NCI-H1694 (cell line): ENCODE measurements at regions not wholly inside any gene's neighbourhood (a gene's known extent, or its start where the extent isn't known, plus 50 kb on each side); places are given as distances from the start of the nearest gene placed in this dataset.
"Not testable (repeated sequence)": the region's sequence is repeated elsewhere in the genome, so short reads cannot be mapped to it uniquely, and the experiment has no call there.

ENCODE experiments used
- DNase-seq: peaks from one replicate; lab custom pipeline; 2025; lab: John Stamatoyannopoulos, UW

GRCh38 chr18:75854174-75854573 is 426.7 kb upstream of the SMIM21 start:
- peak; percentile 17 for DNase-seq

- no peak for DNase-seq
Measured at GRCh38 chr18:75846321-75846720, 418.8 kb upstream of the SMIM21 start.

- no peak for DNase-seq
Measured at GRCh38 chr18:75845413-75845812, 417.9 kb upstream of the SMIM21 start.

- DNase-seq = no peak
Measured at GRCh38 chr18:75844146-75844545, 416.6 kb upstream of the SMIM21 start.

GRCh38 chr18:75840131-75840530 is 412.6 kb upstream of the SMIM21 start:
- DNase-seq = no peak

- DNase-seq = not testable (repeated sequence)
Measured at GRCh38 chr18:75839686-75840085, 412.2 kb upstream of the SMIM21 start.

GRCh38 chr18:75839041-75839440 is 411.5 kb upstream of the SMIM21 start:
- no peak for DNase-seq

GRCh38 chr18:75837316-75837715 is 409.8 kb upstream of the SMIM21 start:
- no peak for DNase-seq

- no peak for DNase-seq
Measured at GRCh38 chr18:75836516-75836915, 409.0 kb upstream of the SMIM21 start.

GRCh38 chr18:75831960-75832359 is 404.5 kb upstream of the SMIM21 start:
- DNase-seq = no peak

GRCh38 chr18:75830828-75831227 is 403.3 kb upstream of the SMIM21 start:
- no peak for DNase-seq

GRCh38 chr18:75829091-75829490 is 401.6 kb upstream of the SMIM21 start:
- DNase-seq = no peak

- DNase-seq = no peak
Measured at GRCh38 chr18:75828379-75828778, 400.9 kb upstream of the SMIM21 start.

- no peak for DNase-seq
Measured at GRCh38 chr18:75827751-75828287, 400.3 kb upstream of the SMIM21 start.

GRCh38 chr18:75824661-75825060 is 397.2 kb upstream of the SMIM21 start:
- no peak for DNase-seq

- DNase-seq = no peak
Measured at GRCh38 chr18:75823471-75823870, 396.0 kb upstream of the SMIM21 start.

GRCh38 chr18:75818383-75818782 is 390.9 kb upstream of the SMIM21 start:
- no peak for DNase-seq

GRCh38 chr18:75815767-75816166 is 388.3 kb upstream of the SMIM21 start:
- DNase-seq = no peak

- no peak for DNase-seq
Measured at GRCh38 chr18:75812761-75813160, 385.3 kb upstream of the SMIM21 start.

GRCh38 chr18:75810961-75811551 is 383.6 kb upstream of the SMIM21 start:
- peak; percentile 17 for DNase-seq

- DNase-seq = no peak
Measured at GRCh38 chr18:75810516-75810915, 383.0 kb upstream of the SMIM21 start.

- no peak for DNase-seq
Measured at GRCh38 chr18:75809926-75810255, 382.4 kb upstream of the SMIM21 start.

- no peak for DNase-seq
Measured at GRCh38 chr18:75809151-75809925, 381.8 kb upstream of the SMIM21 start.

- DNase-seq = no peak
Measured at GRCh38 chr18:75805265-75805664, 377.8 kb upstream of the SMIM21 start.
